H9 (cell line): ENCODE measurements at regions not wholly inside any gene's neighbourhood (a gene's known extent, or its start where the extent isn't known, plus 50 kb on each side); places are given as distances from the start of the nearest gene placed in this dataset.

Source experiments
- DNase-seq: peaks from one replicate; pipeline ENCODE4 v3.0.0-alpha.2; 2017
- H2AFZ ChIP-seq: one replicate; pipeline ENCODE4 v1.6.1; 2013; ENCODE audit warnings: mild to moderate bottlenecking, low read length, control low read depth, moderate library complexity
- H2AK5ac ChIP-seq: 2 replicates; pipeline ENCODE4 v1.6.1; 2013; ENCODE audit warnings: low read length, control low read depth, mixed read lengths; ENCODE audit not compliant: insufficient read length
- H2BK120ac ChIP-seq: one replicate; pipeline ENCODE4 v1.6.1; 2013; ENCODE audit warnings: low read depth, mild to moderate bottlenecking, low read length, control low read depth, inconsistent platforms; ENCODE audit not compliant: poor library complexity, severe bottlenecking
- H2BK12ac ChIP-seq: 2 replicates; pipeline ENCODE4 v1.6.1; 2013; ENCODE audit warnings: low read length, control low read depth, mixed read lengths, low read depth; ENCODE audit not compliant: insufficient read length
- H2BK15ac ChIP-seq: 2 replicates; pipeline ENCODE4 v1.6.1; 2013; ENCODE audit warnings: low read depth, low read length, control low read depth
- H2BK20ac ChIP-seq: one replicate; pipeline ENCODE4 v1.6.1; 2013; ENCODE audit warnings: low read depth, mild to moderate bottlenecking, low read length, control low read depth, inconsistent platforms; ENCODE audit not compliant: poor library complexity, severe bottlenecking
- H2BK5ac ChIP-seq: 2 replicates; pipeline ENCODE4 v1.6.1; 2013; ENCODE audit warnings: low read length, control low read depth, mixed read lengths; ENCODE audit not compliant: insufficient read length
- H3K14ac ChIP-seq: 2 replicates; pipeline ENCODE4 v1.6.1; 2013; ENCODE audit warnings: low read length, control low read depth; ENCODE audit not compliant: insufficient read depth
- H3K18ac ChIP-seq: 2 replicates; pipeline ENCODE4 v1.6.1; 2013; ENCODE audit warnings: low read depth, mild to moderate bottlenecking, mixed read lengths, low read length, control low read depth; ENCODE audit not compliant: insufficient read length
- H3K23ac ChIP-seq: 2 replicates; pipeline ENCODE4 v1.6.1; 2013; ENCODE audit warnings: low read length, control low read depth, mixed read lengths, low read depth; ENCODE audit not compliant: insufficient read length
- H3K23me2 ChIP-seq: 2 replicates; pipeline ENCODE4 v1.6.1; 2013; ENCODE audit warnings: low read depth, mild to moderate bottlenecking, mixed read lengths, low read length, control low read depth; ENCODE audit not compliant: insufficient read length, poor library complexity, severe bottlenecking
- H3K27ac ChIP-seq: 2 replicates; pipeline ENCODE4 v1.5.1; 2013; ENCODE audit warnings: low read length, control low read depth, mixed read lengths, low read depth; ENCODE audit not compliant: insufficient read length
- H3K27me3 ChIP-seq: 2 replicates; pipeline ENCODE4 v1.6.1; 2013; ENCODE audit warnings: low read length, control low read depth, inconsistent platforms; ENCODE audit not compliant: insufficient read depth
- H3K4ac ChIP-seq: 2 replicates; pipeline ENCODE4 v1.6.1; 2013; ENCODE audit warnings: low read depth, mild to moderate bottlenecking, control low read depth, inconsistent platforms, low read length, moderate library complexity
- H3K4me1 ChIP-seq: 2 replicates; pipeline ENCODE4 v1.6.1; 2013; ENCODE audit warnings: low read length, control low read depth, inconsistent platforms; ENCODE audit not compliant: insufficient read depth
- H3K4me2 ChIP-seq: 2 replicates; pipeline ENCODE4 v1.6.1; 2013; ENCODE audit warnings: low read length, control low read depth, mixed read lengths; ENCODE audit not compliant: insufficient read length, insufficient read depth
- H3K56ac ChIP-seq: 2 replicates; pipeline ENCODE4 v1.6.1; 2013; ENCODE audit warnings: low read depth, mild to moderate bottlenecking, mixed read lengths, low read length, control low read depth; ENCODE audit not compliant: insufficient read length
- H3K79me1 ChIP-seq: 2 replicates; pipeline ENCODE4 v1.6.1; 2013; ENCODE audit warnings: low read depth, mild to moderate bottlenecking, moderate library complexity, low read length, control low read depth, inconsistent platforms; ENCODE audit not compliant: insufficient read depth, poor library complexity, severe bottlenecking
- H3K79me2 ChIP-seq: 2 replicates; pipeline ENCODE4 v1.6.1; 2013; ENCODE audit warnings: low read length, control low read depth, inconsistent platforms; ENCODE audit not compliant: insufficient read depth
- H3K9ac ChIP-seq: 2 replicates; pipeline ENCODE4 v1.6.1; 2013; ENCODE audit warnings: low read length, control low read depth, mixed read lengths; ENCODE audit not compliant: insufficient read length; ENCODE audit errors: extremely low read depth
- H3K9me3 ChIP-seq: one replicate; pipeline ENCODE4 v1.6.1; 2013; ENCODE audit warnings: low read depth, low read length, inconsistent platforms; ENCODE audit not compliant: control insufficient read depth
- H3T11ph ChIP-seq: one replicate; pipeline ENCODE4 v1.6.1; 2013; ENCODE audit warnings: mild to moderate bottlenecking, low read length, control low read depth, inconsistent platforms
- H4K20me1 ChIP-seq: one replicate; pipeline ENCODE4 v1.6.1; 2013; ENCODE audit not compliant: control insufficient read depth, insufficient read length, insufficient read depth
- H4K5ac ChIP-seq: 2 replicates; pipeline ENCODE4 v1.6.1; 2013; ENCODE audit warnings: low read depth, mild to moderate bottlenecking, mixed read lengths, low read length, control low read depth; ENCODE audit not compliant: insufficient read length
- H4K8ac ChIP-seq: replicated peaks from 2 replicates; pipeline ENCODE4 v1.6.1; 2013; ENCODE audit warnings: low read length, control low read depth, mixed read lengths, low read depth; ENCODE audit not compliant: insufficient read length
- H4K91ac ChIP-seq: 2 replicates; pipeline ENCODE4 v1.6.1; 2013; ENCODE audit warnings: low read depth, mild to moderate bottlenecking, moderate library complexity, mixed read lengths, low read length, control low read depth; ENCODE audit not compliant: insufficient read length
- H3K27ac Mint-ChIP-seq, 3 experiments: 2 replicates in 2 of 3; 3 replicates in 1 of 3; pipeline ENCODE4 v1.8.0; 2020 to 2021; ENCODE audit warnings: mixed read lengths in 3 of 3, mild to moderate bottlenecking in 1 of 3, moderate library complexity in 1 of 3
- H3K27me3 Mint-ChIP-seq: 2 replicates; pipeline ENCODE4 v1.8.0; 2021; ENCODE audit warnings: low read depth, mild to moderate bottlenecking, moderate library complexity, mixed read lengths
- H3K36me3 Mint-ChIP-seq, 3 experiments: 2 replicates in 2 of 3; 3 replicates in 1 of 3; pipeline ENCODE4 v1.8.0; 2020 to 2021; ENCODE audit warnings: low read depth in 3 of 3, mixed read lengths in 3 of 3; ENCODE audit not compliant: insufficient read depth in 1 of 3
- H3K4me1 Mint-ChIP-seq, 2 experiments: 2 replicates each; pipeline ENCODE4 v1.8.0; 2020; ENCODE audit warnings: mixed read lengths in 2 of 2
- H3K4me3 Mint-ChIP-seq, 2 experiments: 2 replicates in 1 of 2; 3 replicates in 1 of 2; pipeline ENCODE4 v1.8.0; 2020 to 2021; ENCODE audit warnings: mild to moderate bottlenecking in 2 of 2, mixed read lengths in 2 of 2, moderate library complexity in 1 of 2
- H3K9me3 Mint-ChIP-seq, 2 experiments: 2 replicates in 1 of 2; 3 replicates in 1 of 2; pipeline ENCODE4 v1.8.0; 2020; ENCODE audit warnings: mild to moderate bottlenecking in 2 of 2, mixed read lengths in 2 of 2, moderate library complexity in 1 of 2
- CTCF ChIP-seq: fragments of 200-600 bp; sonication (generic); conservative IDR thresholded peaks from 3 replicates; pipeline ENCODE4 v1.8.0; 2021; ENCODE audit warnings: antibody characterized with exemption, mild to moderate bottlenecking
- WGBS: extraction: QIAGEN DNeasy Blood & Tissue Kit; methylation state at CpG from one replicate; pipeline ENCODE4 v1.1.7; 2013; ENCODE audit warnings: missing lambda C conversion rate, low lambda C conversion rate, mixed read lengths; ENCODE audit not compliant: insufficient read length; ENCODE audit errors: extremely low coverage; 5-methylcytosine and 5-hydroxymethylcytosine counted together

GRCh38 chr20:24081077-24081476, 92.5 kb upstream of the GGTLC1 start:
- peaks cover 7% of the 10 kb centered on the region for H3K27me3 Mint-ChIP-seq
- Histone ChIP-seq H3K18ac (no peak overlapping the region), H3K56ac (no peak overlapping the region), H3K4me1 (no peaks in the 10 kb centered on the region), H3K14ac (no peak overlapping the region), H2BK15ac (no peak overlapping the region), H3K79me2 (no peaks in the 10 kb centered on the region), H3K4ac (no peak overlapping the region), H4K5ac (no peak overlapping the region), H3K23ac (no peak overlapping the region), H3K9ac (no peak overlapping the region), H4K20me1 (no peaks in the 10 kb centered on the region), H3K27ac (no peak overlapping the region), H3K27me3 (no peaks in the 10 kb centered on the region), H4K8ac (no peak overlapping the region), H2BK12ac (no peak overlapping the region), H4K91ac (no peak overlapping the region), H2BK120ac (no peak overlapping the region), H3K79me1 (no peaks in the 10 kb centered on the region), H3K9me3 (no peaks in the 10 kb centered on the region), H2AK5ac (no peak overlapping the region), H3K4me2 (no peak overlapping the region), H3K23me2 (no peaks in the 10 kb centered on the region), H2AFZ (no peak overlapping the region), H3T11ph (no peak overlapping the region), H2BK5ac (no peak overlapping the region), H2BK20ac (no peak overlapping the region)
- no peak overlapping the region for H3K27ac Mint-ChIP-seq
- no peak for TF ChIP-seq CTCF
- no CpG with 5 or more reads among the region's 6 CpGs for WGBS
- H3K4me1 Mint-ChIP-seq = no peaks in the 10 kb centered on the region
- no peak for DNase-seq
- no peaks in the 10 kb centered on the region for H3K9me3 Mint-ChIP-seq
- H3K36me3 Mint-ChIP-seq = no peaks in the 10 kb centered on the region; a peak in 1 of 7 replicates
- H3K4me3 Mint-ChIP-seq = no peak overlapping the region
